IMR-90 (cell line): ENCODE measurements at regions not wholly inside any gene's neighbourhood (a gene's known extent, or its start where the extent isn't known, plus 50 kb on each side); places are given as distances from the start of the nearest gene placed in this dataset.

Source experiments
- ATAC-seq: fragments of 200-7000 bp; cut with Tn5 transposase; 2 replicates; pipeline ENCODE4 v1.9.1; 2020; ENCODE audit warnings: low read depth, mild to moderate bottlenecking, moderate library complexity
- BruUV-seq: library from RNA; stranded (reverse); fragments of 400-500 nt; replicated peaks from 2 replicates; lab custom pipeline; 2021; lab: Mats Ljungman, UMichigan
- CTCF ChIA-PET: fragments of 300-600 bp; formaldehyde crosslinking; extraction: SDS; loops from one replicate; lab custom pipeline; 2021; ENCODE audit warnings: antibody characterized with exemption; lab: Yijun Ruan, JAX
- POLR2A ChIA-PET: fragments of 300-600 bp; sonication (Branson Sonifier 250); formaldehyde crosslinking; loops from one replicate; lab custom pipeline; 2022; ENCODE audit warnings: antibody characterized with exemption; ENCODE audit not compliant: unreplicated experiment; lab: Charles Lee
- DNase-seq: peaks from one replicate; pipeline ENCODE4 v3.0.0; 2013
- H2AFZ ChIP-seq: replicated peaks from 2 replicates; pipeline ENCODE3; 2013; ENCODE audit warnings: low read length, mild to moderate bottlenecking; ENCODE audit not compliant: poor library complexity
- H2AK5ac ChIP-seq: 2 replicates; pipeline ENCODE4 v1.6.1; 2013; ENCODE audit warnings: low read depth, low read length, inconsistent platforms
- H2AK9ac ChIP-seq: replicated peaks from 2 replicates; pipeline ENCODE3; 2013; ENCODE audit warnings: mild to moderate bottlenecking, low read depth, low read length, moderate library complexity; ENCODE audit not compliant: poor library complexity
- H2BK120ac ChIP-seq: 2 replicates; pipeline ENCODE4 v1.6.1; 2013; ENCODE audit warnings: low read depth, low read length, inconsistent platforms
- H2BK15ac ChIP-seq: 3 replicates; pipeline ENCODE4 v1.6.1; 2013; ENCODE audit warnings: low read depth, low read length, inconsistent platforms
- H2BK20ac ChIP-seq: 2 replicates; pipeline ENCODE4 v1.6.1; 2013; ENCODE audit warnings: low read depth, mild to moderate bottlenecking, inconsistent platforms, low read length, moderate library complexity
- H2BK5ac ChIP-seq: 2 replicates; pipeline ENCODE4 v1.6.1; 2013; ENCODE audit warnings: mild to moderate bottlenecking, low read depth, low read length, inconsistent platforms; ENCODE audit not compliant: poor library complexity, severe bottlenecking
- H3K14ac ChIP-seq: replicated peaks from 2 replicates; pipeline ENCODE4 v1.6.1; 2013; ENCODE audit warnings: low read depth, low read length, inconsistent platforms
- H3K18ac ChIP-seq: 2 replicates; pipeline ENCODE4 v1.6.1; 2013; ENCODE audit warnings: low read depth, low read length, control low read depth
- H3K23ac ChIP-seq: 2 replicates; pipeline ENCODE4 v1.6.1; 2013; ENCODE audit warnings: low read depth, low read length, inconsistent platforms
- H3K27ac ChIP-seq: 2 replicates; pipeline ENCODE4 v1.5.1; 2013; ENCODE audit warnings: mild to moderate bottlenecking, control low read depth, low read length; ENCODE audit not compliant: insufficient read depth
- H3K27me3 ChIP-seq: 2 replicates; pipeline ENCODE4 v1.6.1; 2013; ENCODE audit warnings: low read length; ENCODE audit not compliant: control insufficient read depth, insufficient read depth
- H3K36me3 ChIP-seq: 2 replicates; pipeline ENCODE4 v1.6.1; 2013; ENCODE audit warnings: low read length, mixed read lengths; ENCODE audit not compliant: control insufficient read depth, insufficient read depth
- H3K4ac ChIP-seq: 2 replicates; pipeline ENCODE4 v1.6.1; 2013; ENCODE audit warnings: low read depth, low read length, inconsistent platforms
- H3K4me1 ChIP-seq: 2 replicates; pipeline ENCODE4 v1.6.1; 2013; ENCODE audit warnings: low read length, mixed read lengths; ENCODE audit not compliant: control insufficient read depth, insufficient read depth
- H3K4me2 ChIP-seq: 2 replicates; pipeline ENCODE4 v1.6.1; 2013; ENCODE audit warnings: low read depth, mild to moderate bottlenecking, control low read depth, low read length, moderate library complexity
- H3K4me3 ChIP-seq: 2 replicates; pipeline ENCODE4 v1.5.1; 2013; ENCODE audit warnings: low read depth, mild to moderate bottlenecking, control low read depth, low read length, moderate library complexity; ENCODE audit not compliant: insufficient read depth
- H3K56ac ChIP-seq: 2 replicates; pipeline ENCODE4 v1.6.1; 2013; ENCODE audit warnings: low read length, inconsistent platforms; ENCODE audit not compliant: insufficient read depth; ENCODE audit errors: extremely low read depth
- H3K79me1 ChIP-seq, 2 experiments: 2 replicates each; pipeline ENCODE4 v1.6.1; 2013; ENCODE audit warnings: low read length in 2 of 2, inconsistent platforms in 1 of 2, low read depth in 1 of 2
- H3K9ac ChIP-seq: 2 replicates; pipeline ENCODE4 v1.6.1; 2013; ENCODE audit warnings: low read depth, low read length, control low read depth
- H3K9me1 ChIP-seq: 2 replicates; pipeline ENCODE4 v1.6.1; 2013; ENCODE audit warnings: low read length, inconsistent platforms; ENCODE audit not compliant: insufficient read depth
- H3K9me3 ChIP-seq: 2 replicates; pipeline ENCODE4 v1.6.1; 2013; ENCODE audit warnings: low read length; ENCODE audit not compliant: control insufficient read depth, insufficient read depth
- H4K20me1 ChIP-seq: 2 replicates; pipeline ENCODE4 v1.6.1; 2013; ENCODE audit warnings: low read length, inconsistent platforms; ENCODE audit not compliant: insufficient read depth
- H4K5ac ChIP-seq: 2 replicates; pipeline ENCODE4 v1.6.1; 2013; ENCODE audit warnings: mild to moderate bottlenecking, low read depth, low read length, control low read depth
- H4K8ac ChIP-seq, 2 experiments: 2 replicates each; pipeline ENCODE4 v1.6.1; 2013; ENCODE audit warnings: low read depth in 2 of 2, low read length in 2 of 2, control low read depth in 1 of 2, inconsistent platforms in 1 of 2
- H4K91ac ChIP-seq: 2 replicates; pipeline ENCODE4 v1.6.1; 2013; ENCODE audit warnings: low read depth, low read length, inconsistent platforms; ENCODE audit not compliant: insufficient read depth
- CEBPB ChIP-seq: IDR thresholded peaks from 2 replicates; pipeline ENCODE4 v1.6.1; 2012; ENCODE audit warnings: low read depth, low read length, improper control_type of control experiment
- ELK1 ChIP-seq: fragments of 150-350 bp; IDR thresholded peaks from 2 replicates; pipeline ENCODE4 v1.6.1; 2016; ENCODE audit warnings: low read depth, mild to moderate bottlenecking, low read length, moderate library complexity, borderline replicate concordance
- MAFK ChIP-seq: IDR thresholded peaks from 2 replicates; pipeline ENCODE4 v1.6.1; 2012; ENCODE audit warnings: low read depth, low read length, improper control_type of control experiment
- MAZ ChIP-seq: IDR thresholded peaks from 2 replicates; pipeline ENCODE4 v1.6.1; 2012; ENCODE audit warnings: low read depth, mild to moderate bottlenecking, low read length, improper control_type of control experiment, moderate library complexity, borderline replicate concordance
- RCOR1 ChIP-seq: IDR thresholded peaks from 2 replicates; pipeline ENCODE4 v1.6.1; 2012; ENCODE audit warnings: mild to moderate bottlenecking, low read length, improper control_type of control experiment; ENCODE audit not compliant: insufficient replicate concordance
- SMC3 ChIP-seq: fragments of 150-350 bp; IDR thresholded peaks from 2 replicates; pipeline ENCODE4 v1.6.1; 2016; ENCODE audit warnings: low read depth, mild to moderate bottlenecking, antibody characterized with exemption, low read length, moderate library complexity
- USF2 ChIP-seq: fragments of 150-350 bp; IDR thresholded peaks from 2 replicates; pipeline ENCODE4 v1.6.1; 2017; ENCODE audit warnings: mild to moderate bottlenecking, antibody characterized with exemption, low read length, low read depth
- dilution Hi-C: fragments of 300-500 bp; cut with HindIII; formaldehyde crosslinking; loops from one replicate; pipeline ENCODE4 v1.14.3; 2018; ENCODE audit warnings: low sequenced_read_pairs; ENCODE audit not compliant: unreplicated experiment
- in situ Hi-C: fragments of 300-500 bp; cut with MboI; formaldehyde crosslinking; loops from 3 replicates; pipeline ENCODE4 v1.14.3; 2019; ENCODE audit warnings: low sequenced_read_pairs, inconsistent platforms, mixed read lengths
- intact Hi-C: fragments of 100-400 bp; cut with micrococcal nuclease; formaldehyde crosslinking; loops from 2 replicates; pipeline ENCODE4 v1.10.0; 2022

- H3K36me3 ChIP-seq = no peaks in the 10 kb centered on the region
- no peak overlapping the region for H3K4ac ChIP-seq
- in situ Hi-C loops (no loop called here), dilution Hi-C loops (no loop called here), intact Hi-C loops (no loop called here)
- no peaks in the 10 kb centered on the region for H4K20me1 ChIP-seq
- no peaks in the 10 kb centered on the region for H3K9me1 ChIP-seq
- ChIA-PET POLR2A (no interaction called here), CTCF (no interaction called here)
- H2AK9ac ChIP-seq = no peak overlapping the region
- no peak overlapping the region for H2BK5ac ChIP-seq
- DNase-seq (no peak), ATAC-seq (no peak)
- H4K91ac ChIP-seq = no peak overlapping the region
- H3K27me3 ChIP-seq = no peaks in the 10 kb centered on the region; the same call in none of the 2 replicates
- H2BK15ac ChIP-seq = no peak overlapping the region
- H3K4me3 ChIP-seq = no peak overlapping the region
- H3K56ac ChIP-seq = no peak overlapping the region
- no peak overlapping the region for H3K4me2 ChIP-seq
- no peak overlapping the region for H2BK120ac ChIP-seq
- H3K27ac ChIP-seq = no peak overlapping the region
- no peak overlapping the region for H3K18ac ChIP-seq
- H3K23ac ChIP-seq = no peak overlapping the region
- H2AK5ac ChIP-seq = no peak overlapping the region
- 0 out of 2 replicates have a peak, but pooled peaks cover 2% of the 10 kb centered on the region for H3K9me3 ChIP-seq
- no peak overlapping the region for H4K8ac ChIP-seq
- H3K79me1 ChIP-seq = no peaks in the 10 kb centered on the region
- H3K4me1 ChIP-seq = no peaks in the 10 kb centered on the region
- no peak for TF ChIP-seq SMC3
- TF ChIP-seq RCOR1 = no peak
- no peak for TF ChIP-seq USF2
- TF ChIP-seq ELK1 = no peak
- TF ChIP-seq MAFK = no peak
- TF ChIP-seq MAZ = no peak
- no peak for TF ChIP-seq CEBPB
- no TSS peak for BruUV-seq
- H3K9ac ChIP-seq = no peak overlapping the region
- H4K5ac ChIP-seq = no peak overlapping the region
- no peak overlapping the region for H2BK20ac ChIP-seq
- H3K14ac ChIP-seq = no peak overlapping the region
- H2AFZ ChIP-seq = no peak overlapping the region
These were observed 213.7 kb upstream of the DCN start for GRCh38 chr12:91396293-91396692.
